ENCODE measurements at regions not wholly inside any gene's neighbourhood (a gene's known extent, or its start where the extent isn't known, plus 50 kb on each side); places are given as distances from the start of the nearest gene placed in this dataset.

DNA sequence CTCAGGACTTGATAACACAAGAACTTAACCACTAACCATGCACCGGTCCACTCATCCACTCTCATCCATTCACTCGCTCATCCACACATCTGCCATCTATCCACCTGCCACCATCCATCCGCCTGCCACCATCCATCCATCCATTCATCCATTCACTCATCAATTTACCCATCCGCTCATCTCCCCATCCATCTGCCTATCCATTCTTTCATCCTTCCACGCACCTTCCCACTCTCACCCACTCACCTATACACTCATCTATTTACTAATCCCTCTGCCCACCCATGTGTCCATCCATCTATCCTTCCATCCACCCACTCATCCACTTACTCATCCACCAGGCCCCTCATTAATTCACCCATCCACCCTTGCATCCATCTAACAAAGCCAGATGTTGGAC is 131.0 kb downstream of the MRM1 start:
- TF ChIP-seq, protein P1, sequence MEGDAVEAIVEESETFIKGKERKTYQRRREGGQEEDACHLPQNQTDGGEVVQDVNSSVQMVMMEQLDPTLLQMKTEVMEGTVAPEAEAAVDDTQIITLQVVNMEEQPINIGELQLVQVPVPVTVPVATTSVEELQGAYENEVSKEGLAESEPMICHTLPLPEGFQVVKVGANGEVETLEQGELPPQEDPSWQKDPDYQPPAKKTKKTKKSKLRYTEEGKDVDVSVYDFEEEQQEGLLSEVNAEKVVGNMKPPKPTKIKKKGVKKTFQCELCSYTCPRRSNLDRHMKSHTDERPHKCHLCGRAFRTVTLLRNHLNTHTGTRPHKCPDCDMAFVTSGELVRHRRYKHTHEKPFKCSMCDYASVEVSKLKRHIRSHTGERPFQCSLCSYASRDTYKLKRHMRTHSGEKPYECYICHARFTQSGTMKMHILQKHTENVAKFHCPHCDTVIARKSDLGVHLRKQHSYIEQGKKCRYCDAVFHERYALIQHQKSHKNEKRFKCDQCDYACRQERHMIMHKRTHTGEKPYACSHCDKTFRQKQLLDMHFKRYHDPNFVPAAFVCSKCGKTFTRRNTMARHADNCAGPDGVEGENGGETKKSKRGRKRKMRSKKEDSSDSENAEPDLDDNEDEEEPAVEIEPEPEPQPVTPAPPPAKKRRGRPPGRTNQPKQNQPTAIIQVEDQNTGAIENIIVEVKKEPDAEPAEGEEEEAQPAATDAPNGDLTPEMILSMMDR (IDR thresholded peaks at IDR 0.05; ENCODE audit: low read depth, low read length, poor library complexity, severe bottlenecking): no peak
- no peak for TF ChIP-seq EZH2phosphoT487 (IDR thresholded peaks at IDR 0.05; ENCODE audit: borderline replicate concordance, low read length)
